HL-60 (cell line): ENCODE measurements at regions not wholly inside any gene's neighbourhood (a gene's known extent, or its start where the extent isn't known, plus 50 kb on each side); places are given as distances from the start of the nearest gene placed in this dataset.

Experiments
- CTCF ChIP-seq: IDR thresholded peaks from one replicate; pipeline ENCODE4 v1.5.1; 2011; ENCODE audit warnings: low read length, control low read depth, inconsistent platforms; ENCODE audit not compliant: insufficient read depth
- POLR2AphosphoS5 ChIP-seq: IDR thresholded peaks from 2 replicates; pipeline ENCODE4 v1.6.1; 2012; ENCODE audit warnings: low read depth
- REST ChIP-seq: IDR thresholded peaks from 2 replicates; pipeline ENCODE4 v1.6.1; 2012; ENCODE audit warnings: low read depth; ENCODE audit not compliant: insufficient replicate concordance

- no peak for TF ChIP-seq CTCF
- no peak for TF ChIP-seq POLR2AphosphoS5
- no peak for TF ChIP-seq REST
These were observed 371.7 kb downstream of the PIK3C3 start for GRCh38 chr18:42326752-42327151.
